Thyroid gland (tissue), 4 donors: ENCODE measurements at regions not wholly inside any gene's neighbourhood (a gene's known extent, or its start where the extent isn't known, plus 50 kb on each side); places are given as distances from the start of the nearest gene placed in this dataset.
"Not testable (repeated sequence)": the region's sequence is repeated elsewhere in the genome, so short reads cannot be mapped to it uniquely, and the experiment has no call there.

Source experiments
- POLR2A ChIP-seq, 2 donors: fragments of 450-650 bp; IDR thresholded peaks; one replicate each; pipeline ENCODE4 v1.6.1; 2017; ENCODE audit warnings: antibody characterized with exemption in 2 of 2, mild to moderate bottlenecking in 2 of 2, moderate library complexity in 1 of 2
- TF ChIP-seq, protein P1 (sequence below), 6 experiments: fragments of 200-600 bp in 3 of 6; fragments of 450-650 bp in 3 of 6; sonication (generic) in 3 of 6; IDR thresholded peaks; one replicate each; pipeline ENCODE4 v1.5.1; 2016 to 2019; ENCODE audit warnings: antibody characterized with exemption in 6 of 6, mild to moderate bottlenecking in 2 of 6, inconsistent platforms in 1 of 6, moderate library complexity in 1 of 6

DNA sequence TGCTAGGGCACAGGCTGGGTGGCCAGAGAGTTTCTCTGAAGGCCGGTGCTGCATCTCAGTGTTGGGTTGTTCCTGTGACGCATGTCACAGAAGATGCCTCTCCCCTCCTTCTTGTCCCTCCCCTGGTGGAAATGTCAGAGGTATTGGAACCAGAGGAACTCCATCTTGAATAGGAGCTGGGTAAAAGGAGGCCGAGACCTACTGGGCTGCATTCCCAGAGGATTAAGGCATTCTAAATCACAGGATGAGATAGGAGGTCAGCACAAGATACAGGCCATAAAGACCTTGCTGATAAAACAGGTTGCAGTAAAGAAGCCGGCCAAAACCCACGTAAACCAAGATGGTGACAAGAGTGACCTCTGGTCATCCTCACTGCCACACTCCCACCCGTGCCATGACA, 50.3 kb upstream of the AGAP1 start:
- TF ChIP-seq POLR2A (IDR thresholded peaks at IDR 0.05) = not testable (repeated sequence)
- TF ChIP-seq, protein P1, sequence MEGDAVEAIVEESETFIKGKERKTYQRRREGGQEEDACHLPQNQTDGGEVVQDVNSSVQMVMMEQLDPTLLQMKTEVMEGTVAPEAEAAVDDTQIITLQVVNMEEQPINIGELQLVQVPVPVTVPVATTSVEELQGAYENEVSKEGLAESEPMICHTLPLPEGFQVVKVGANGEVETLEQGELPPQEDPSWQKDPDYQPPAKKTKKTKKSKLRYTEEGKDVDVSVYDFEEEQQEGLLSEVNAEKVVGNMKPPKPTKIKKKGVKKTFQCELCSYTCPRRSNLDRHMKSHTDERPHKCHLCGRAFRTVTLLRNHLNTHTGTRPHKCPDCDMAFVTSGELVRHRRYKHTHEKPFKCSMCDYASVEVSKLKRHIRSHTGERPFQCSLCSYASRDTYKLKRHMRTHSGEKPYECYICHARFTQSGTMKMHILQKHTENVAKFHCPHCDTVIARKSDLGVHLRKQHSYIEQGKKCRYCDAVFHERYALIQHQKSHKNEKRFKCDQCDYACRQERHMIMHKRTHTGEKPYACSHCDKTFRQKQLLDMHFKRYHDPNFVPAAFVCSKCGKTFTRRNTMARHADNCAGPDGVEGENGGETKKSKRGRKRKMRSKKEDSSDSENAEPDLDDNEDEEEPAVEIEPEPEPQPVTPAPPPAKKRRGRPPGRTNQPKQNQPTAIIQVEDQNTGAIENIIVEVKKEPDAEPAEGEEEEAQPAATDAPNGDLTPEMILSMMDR (IDR thresholded peaks at IDR 0.05) = not testable (repeated sequence)
